ENCODE measurements at regions not wholly inside any gene's neighbourhood (a gene's known extent, or its start where the extent isn't known, plus 50 kb on each side); places are given as distances from the start of the nearest gene placed in this dataset.

- Histone ChIP-seq H3K9me1 (ENCODE audit: insufficient read depth, low read length) (no peaks in the 10 kb centered on the region), H3K27me3 (ENCODE audit: control insufficient read depth, insufficient read depth, low read length) (no peaks in the 10 kb centered on the region), H3K9me3 (ENCODE audit: control insufficient read depth, insufficient read depth, low read length) (0 out of 2 replicates have a peak, but pooled peaks cover 2% of the 10 kb centered on the region), H3K4ac (ENCODE audit: low read depth, low read length) (no peak overlapping the region), H2BK15ac (ENCODE audit: low read depth, low read length) (no peak overlapping the region), H4K8ac (ENCODE audit: low read depth in 2 of 2, low read length in 2 of 2) (no peak overlapping the region), H3K4me3 (ENCODE audit: insufficient read depth, low read depth, low read length) (no peak overlapping the region), H3K9ac (ENCODE audit: low read depth, low read length) (no peak overlapping the region), H4K20me1 (ENCODE audit: insufficient read depth, low read length) (no peaks in the 10 kb centered on the region), H2BK120ac (ENCODE audit: low read depth, low read length) (no peak overlapping the region), H2AFZ (replicated peaks; ENCODE audit: low read length, poor library complexity) (no peak overlapping the region), H3K18ac (ENCODE audit: low read depth, low read length) (no peak overlapping the region), H2BK20ac (ENCODE audit: low read depth, low read length) (no peak overlapping the region), H3K79me1 (ENCODE audit: low read depth in 1 of 2, low read length in 2 of 2) (no peaks in the 10 kb centered on the region), H3K56ac (ENCODE audit: extremely low read depth, insufficient read depth, low read length) (no peak overlapping the region), H3K4me1 (ENCODE audit: control insufficient read depth, insufficient read depth, low read length) (no peaks in the 10 kb centered on the region), H3K36me3 (ENCODE audit: control insufficient read depth, insufficient read depth, low read length) (no peaks in the 10 kb centered on the region), H3K4me2 (ENCODE audit: low read depth, low read length) (no peak overlapping the region), H2AK5ac (ENCODE audit: low read depth, low read length) (no peak overlapping the region), H2AK9ac (replicated peaks; ENCODE audit: low read depth, low read length, poor library complexity) (no peak overlapping the region), H3K14ac (replicated peaks; ENCODE audit: low read depth, low read length) (no peak overlapping the region), H4K5ac (ENCODE audit: low read depth, low read length) (no peak overlapping the region), H3K27ac (ENCODE audit: insufficient read depth, low read length) (no peak overlapping the region), H4K91ac (ENCODE audit: insufficient read depth, low read depth, low read length) (no peak overlapping the region), H2BK5ac (ENCODE audit: low read depth, low read length, poor library complexity, severe bottlenecking) (no peak overlapping the region), H3K23ac (ENCODE audit: low read depth, low read length) (no peak overlapping the region)
- ChIA-PET POLR2A (ENCODE audit: unreplicated experiment) (no interaction called here), CTCF (no interaction called here)
- WGBS, 2 experiments (ENCODE audit: extremely low coverage in 2 of 2, insufficient read length in 1 of 2): no CpG with 5 or more reads among the region's 1 CpG
- in situ Hi-C loops (cut with MboI; ENCODE audit: low sequenced_read_pairs) (no loop called here), dilution Hi-C loops (cut with HindIII; ENCODE audit: low sequenced_read_pairs, unreplicated experiment) (no loop called here), intact Hi-C loops (cut with micrococcal nuclease) (no loop called here)
- no peak for DNase-seq
- no TSS peak for BruUV-seq (replicated peaks)
- no peak for ATAC-seq (ENCODE audit: low read depth)
- TF ChIP-seq BHLHE40 (IDR thresholded peaks at IDR 0.05; ENCODE audit: low read depth, low read length) (no peak), MAZ (IDR thresholded peaks at IDR 0.05; ENCODE audit: borderline replicate concordance, low read depth, low read length) (no peak), RAD21 (IDR thresholded peaks at IDR 0.05; ENCODE audit: low read length) (no peak), NFE2L2 (IDR thresholded peaks at IDR 0.05; ENCODE audit: low read depth, low read length) (no peak), POLR2A (IDR thresholded peaks at IDR 0.05; ENCODE audit: low read depth, low read length) (no peak), RCOR1 (IDR thresholded peaks at IDR 0.05; ENCODE audit: insufficient replicate concordance, low read length) (no peak), MXI1 (IDR thresholded peaks at IDR 0.05; ENCODE audit: borderline replicate concordance, low read depth, low read length) (no peak), USF2 (IDR thresholded peaks at IDR 0.05; ENCODE audit: low read depth, low read length) (no peak), SMC3 (IDR thresholded peaks at IDR 0.05; ENCODE audit: low read depth, low read length) (no peak), CHD1 (IDR thresholded peaks at IDR 0.05; ENCODE audit: low read depth, low read length) (no peak), MAFK (IDR thresholded peaks at IDR 0.05; ENCODE audit: low read depth, low read length) (no peak), ELK1 (IDR thresholded peaks at IDR 0.05; ENCODE audit: borderline replicate concordance, low read depth, low read length) (no peak), FOS (IDR thresholded peaks at IDR 0.05; ENCODE audit: low read depth, low read length) (no peak), CEBPB (IDR thresholded peaks at IDR 0.05; ENCODE audit: low read depth, low read length) (no peak), RFX5 (IDR thresholded peaks at IDR 0.05; ENCODE audit: low read depth, low read length) (no peak)
- TF ChIP-seq, protein P1, sequence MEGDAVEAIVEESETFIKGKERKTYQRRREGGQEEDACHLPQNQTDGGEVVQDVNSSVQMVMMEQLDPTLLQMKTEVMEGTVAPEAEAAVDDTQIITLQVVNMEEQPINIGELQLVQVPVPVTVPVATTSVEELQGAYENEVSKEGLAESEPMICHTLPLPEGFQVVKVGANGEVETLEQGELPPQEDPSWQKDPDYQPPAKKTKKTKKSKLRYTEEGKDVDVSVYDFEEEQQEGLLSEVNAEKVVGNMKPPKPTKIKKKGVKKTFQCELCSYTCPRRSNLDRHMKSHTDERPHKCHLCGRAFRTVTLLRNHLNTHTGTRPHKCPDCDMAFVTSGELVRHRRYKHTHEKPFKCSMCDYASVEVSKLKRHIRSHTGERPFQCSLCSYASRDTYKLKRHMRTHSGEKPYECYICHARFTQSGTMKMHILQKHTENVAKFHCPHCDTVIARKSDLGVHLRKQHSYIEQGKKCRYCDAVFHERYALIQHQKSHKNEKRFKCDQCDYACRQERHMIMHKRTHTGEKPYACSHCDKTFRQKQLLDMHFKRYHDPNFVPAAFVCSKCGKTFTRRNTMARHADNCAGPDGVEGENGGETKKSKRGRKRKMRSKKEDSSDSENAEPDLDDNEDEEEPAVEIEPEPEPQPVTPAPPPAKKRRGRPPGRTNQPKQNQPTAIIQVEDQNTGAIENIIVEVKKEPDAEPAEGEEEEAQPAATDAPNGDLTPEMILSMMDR (conservative IDR thresholded peaks at IDR 0.05; ENCODE audit: low read depth, low read length): no peak
Measured at GRCh38 chr14:45519766-45520165, 266.8 kb upstream of the MIS18BP1 start.
